HCT116 (cell line): ENCODE measurements at regions not wholly inside any gene's neighbourhood (a gene's known extent, or its start where the extent isn't known, plus 50 kb on each side); places are given as distances from the start of the nearest gene placed in this dataset.

Experiments
- CEBPB ChIP-seq: IDR thresholded peaks from 2 replicates; pipeline ENCODE4 v1.6.1; 2012; ENCODE audit warnings: low read depth
- CTCF ChIP-seq, 3 experiments: fragments of 200-600 bp in 1 of 3; sonication (generic) in 1 of 3; IDR thresholded peaks in 2 of 3; conservative IDR thresholded peaks in 1 of 3; 2 replicates each; pipeline ENCODE4 v1.5.1; 2012 to 2017; ENCODE audit warnings: low read depth in 2 of 3, low read length in 2 of 3, antibody characterized with exemption in 1 of 3, borderline replicate concordance in 1 of 3, control low read depth in 1 of 3, mild to moderate bottlenecking in 1 of 3, mixed read lengths in 1 of 3, mixed run types in 1 of 3, moderate library complexity in 1 of 3; ENCODE audit not compliant: insufficient read depth in 1 of 3
- EZH2 ChIP-seq: fragments of 200-600 bp; sonication (generic); IDR thresholded peaks from 2 replicates; pipeline ENCODE4 v1.6.1; 2017; ENCODE audit warnings: antibody characterized with exemption, mixed run types
- EZH2phosphoT487 ChIP-seq: fragments of 200-600 bp; IDR thresholded peaks from 2 replicates; pipeline ENCODE4 v1.6.1; 2018; ENCODE audit warnings: antibody characterized with exemption, borderline replicate concordance
- JUND ChIP-seq: IDR thresholded peaks from 2 replicates; pipeline ENCODE4 v1.6.1; 2012
- MAX ChIP-seq: IDR thresholded peaks from 2 replicates; pipeline ENCODE4 v1.6.1; 2012
- POLR2A ChIP-seq: IDR thresholded peaks from 2 replicates; pipeline ENCODE4 v1.7.0; 2011; ENCODE audit warnings: borderline replicate concordance; ENCODE audit not compliant: insufficient read depth, insufficient read length; ENCODE audit errors: extremely low read depth
- POLR2AphosphoS5 ChIP-seq: IDR thresholded peaks from 2 replicates; pipeline ENCODE4 v1.6.1; 2011; ENCODE audit warnings: mild to moderate bottlenecking, low read depth, low read length, moderate library complexity
- SP1 ChIP-seq: IDR thresholded peaks from 2 replicates; pipeline ENCODE4 v1.6.1; 2012; ENCODE audit warnings: low read depth
- TCF7L2 ChIP-seq: IDR thresholded peaks from 2 replicates; pipeline ENCODE4 v1.7.0; 2011; ENCODE audit warnings: borderline replicate concordance, inconsistent platforms; ENCODE audit not compliant: insufficient read depth, insufficient read length; ENCODE audit errors: extremely low read depth
- YY1 ChIP-seq: IDR thresholded peaks from 2 replicates; pipeline ENCODE4 v1.6.1; 2011; ENCODE audit warnings: low read length, low read depth, moderate library complexity, mild to moderate bottlenecking; ENCODE audit not compliant: insufficient replicate concordance; ENCODE audit errors: extremely low read depth

- no peak for TF ChIP-seq POLR2A
- no peak for TF ChIP-seq CTCF (IDR thresholded peaks at IDR 0.05 in 2 of 3, conservative IDR thresholded peaks at IDR 0.05 in 1 of 3; ENCODE audit: borderline replicate concordance in 1 of 3, insufficient read depth in 1 of 3, low read depth in 2 of 3, low read length in 2 of 3)
- no peak for TF ChIP-seq MAX
- no peak for TF ChIP-seq TCF7L2
- no peak for TF ChIP-seq YY1
- no peak for TF ChIP-seq CEBPB
- no peak for TF ChIP-seq POLR2AphosphoS5
- no peak for TF ChIP-seq EZH2
- no peak for TF ChIP-seq EZH2phosphoT487
- TF ChIP-seq JUND, result no peak
- TF ChIP-seq SP1, result no peak
Observed at GRCh38 chr2:186950694-186951093, 101.7 kb upstream of the ZSWIM2 start.
